Left ventricle myocardium inferior (tissue), 1 donor: ENCODE measurements at regions not wholly inside any gene's neighbourhood (a gene's known extent, or its start where the extent isn't known, plus 50 kb on each side); places are given as distances from the start of the nearest gene placed in this dataset.

Source experiments
- DNase-seq: peaks from one replicate; pipeline ENCODE4 v3.0.0-alpha.2; 2020
- H3K27ac ChIP-seq: fragments of 200-600 bp; replicated peaks from 2 replicates; pipeline ENCODE4 v1.8.0; 2021
- H3K27me3 ChIP-seq: fragments of 200-600 bp; 2 replicates; pipeline ENCODE4 v1.8.0; 2021; ENCODE audit warnings: low read depth
- H3K36me3 ChIP-seq: fragments of 200-600 bp; 2 replicates; pipeline ENCODE4 v1.8.0; 2021
- H3K4me1 ChIP-seq: fragments of 200-600 bp; 2 replicates; pipeline ENCODE4 v1.8.0; 2021
- H3K4me3 ChIP-seq: fragments of 200-600 bp; 2 replicates; pipeline ENCODE4 v1.8.0; 2021; ENCODE audit warnings: mild to moderate bottlenecking, moderate library complexity
- H3K9me3 ChIP-seq: fragments of 200-600 bp; replicated peaks from 2 replicates; pipeline ENCODE4 v1.8.0; 2021
- intact Hi-C: fragments of 100-400 bp; cut with micrococcal nuclease; formaldehyde crosslinking; loops from one replicate; pipeline ENCODE4 v1.11.0; 2022
- TF ChIP-seq, protein P1 (sequence below): fragments of 200-600 bp; IDR thresholded peaks from 2 replicates; pipeline ENCODE4 v1.8.0; 2021; ENCODE audit warnings: antibody characterized with exemption, mild to moderate bottlenecking, borderline replicate concordance
- donor health status: DM: no; HTN: yes; CAD: no; lungs with severe emphysema.

DNA sequence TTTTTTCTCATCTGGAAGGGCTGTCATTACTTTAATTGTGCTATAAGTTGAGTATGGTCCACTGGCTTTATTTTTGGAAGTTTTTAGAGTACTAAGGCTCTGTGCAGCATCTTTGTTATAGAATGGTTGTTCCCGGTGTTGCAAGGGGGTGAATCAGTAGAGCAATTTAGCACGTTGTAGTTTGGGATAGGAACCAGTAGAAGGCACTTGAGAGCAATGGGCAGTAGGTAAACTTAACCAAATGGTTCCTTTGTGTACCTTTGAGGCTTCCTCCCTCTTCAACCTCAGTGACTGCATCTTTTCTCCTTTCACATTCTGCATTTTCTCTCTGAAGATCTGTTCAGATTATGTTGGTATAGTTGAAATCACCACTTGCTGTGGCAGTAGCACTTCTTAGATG lies 238.2 kb upstream of the SYT4 start:
- DNase-seq, result no peak
- TF ChIP-seq, protein P1, sequence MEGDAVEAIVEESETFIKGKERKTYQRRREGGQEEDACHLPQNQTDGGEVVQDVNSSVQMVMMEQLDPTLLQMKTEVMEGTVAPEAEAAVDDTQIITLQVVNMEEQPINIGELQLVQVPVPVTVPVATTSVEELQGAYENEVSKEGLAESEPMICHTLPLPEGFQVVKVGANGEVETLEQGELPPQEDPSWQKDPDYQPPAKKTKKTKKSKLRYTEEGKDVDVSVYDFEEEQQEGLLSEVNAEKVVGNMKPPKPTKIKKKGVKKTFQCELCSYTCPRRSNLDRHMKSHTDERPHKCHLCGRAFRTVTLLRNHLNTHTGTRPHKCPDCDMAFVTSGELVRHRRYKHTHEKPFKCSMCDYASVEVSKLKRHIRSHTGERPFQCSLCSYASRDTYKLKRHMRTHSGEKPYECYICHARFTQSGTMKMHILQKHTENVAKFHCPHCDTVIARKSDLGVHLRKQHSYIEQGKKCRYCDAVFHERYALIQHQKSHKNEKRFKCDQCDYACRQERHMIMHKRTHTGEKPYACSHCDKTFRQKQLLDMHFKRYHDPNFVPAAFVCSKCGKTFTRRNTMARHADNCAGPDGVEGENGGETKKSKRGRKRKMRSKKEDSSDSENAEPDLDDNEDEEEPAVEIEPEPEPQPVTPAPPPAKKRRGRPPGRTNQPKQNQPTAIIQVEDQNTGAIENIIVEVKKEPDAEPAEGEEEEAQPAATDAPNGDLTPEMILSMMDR, result no peak
- H3K4me1 ChIP-seq, result no peaks in the 10 kb centered on the region
- peaks cover 30% of the 10 kb centered on the region for H3K9me3 ChIP-seq
- H3K36me3 ChIP-seq, result no peaks in the 10 kb centered on the region
- H3K27ac ChIP-seq, result no peak overlapping the region
- no peak overlapping the region for H3K4me3 ChIP-seq
- H3K27me3 ChIP-seq, result no peaks in the 10 kb centered on the region
- intact Hi-C loops, result no loop called here

- Histone ChIP-seq H3K27ac (no peak overlapping the region), H3K4me3 (no peak overlapping the region), H3K27me3 (no peaks in the 10 kb centered on the region), H3K36me3 (no peaks in the 10 kb centered on the region), H3K9me3 (no peaks in the 10 kb centered on the region), H3K4me1 (no peaks in the 10 kb centered on the region)
- no peak for DNase-seq
- intact Hi-C loops, result no loop called here
- TF ChIP-seq, protein P1, result no peak
These were observed 247.0 kb upstream of the SYT4 start for GRCh38 chr18:43524260-43524659.

DNA sequence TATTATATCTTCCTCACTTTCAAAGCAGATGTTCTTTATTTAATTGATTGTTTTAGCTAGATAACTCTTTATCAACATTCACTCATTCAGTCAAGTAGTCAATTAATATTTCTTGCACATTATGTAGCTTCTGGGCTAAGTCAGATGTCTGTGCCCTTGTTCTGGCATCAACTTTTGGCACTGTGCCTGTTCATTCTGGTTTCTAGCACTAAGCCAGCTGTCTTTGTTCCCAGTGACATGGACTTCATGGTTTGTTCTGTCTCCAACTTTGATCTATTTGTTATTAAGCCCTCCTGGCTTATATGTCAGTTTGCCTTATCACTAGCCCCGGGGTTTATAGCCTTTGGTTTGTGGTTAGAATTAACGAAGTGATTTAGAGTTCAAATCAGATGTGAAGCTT lies 247.9 kb upstream of the SYT4 start:
- H3K4me1 ChIP-seq, result no peaks in the 10 kb centered on the region
- intact Hi-C loops, result no loop called here
- no peak for DNase-seq

DNA sequence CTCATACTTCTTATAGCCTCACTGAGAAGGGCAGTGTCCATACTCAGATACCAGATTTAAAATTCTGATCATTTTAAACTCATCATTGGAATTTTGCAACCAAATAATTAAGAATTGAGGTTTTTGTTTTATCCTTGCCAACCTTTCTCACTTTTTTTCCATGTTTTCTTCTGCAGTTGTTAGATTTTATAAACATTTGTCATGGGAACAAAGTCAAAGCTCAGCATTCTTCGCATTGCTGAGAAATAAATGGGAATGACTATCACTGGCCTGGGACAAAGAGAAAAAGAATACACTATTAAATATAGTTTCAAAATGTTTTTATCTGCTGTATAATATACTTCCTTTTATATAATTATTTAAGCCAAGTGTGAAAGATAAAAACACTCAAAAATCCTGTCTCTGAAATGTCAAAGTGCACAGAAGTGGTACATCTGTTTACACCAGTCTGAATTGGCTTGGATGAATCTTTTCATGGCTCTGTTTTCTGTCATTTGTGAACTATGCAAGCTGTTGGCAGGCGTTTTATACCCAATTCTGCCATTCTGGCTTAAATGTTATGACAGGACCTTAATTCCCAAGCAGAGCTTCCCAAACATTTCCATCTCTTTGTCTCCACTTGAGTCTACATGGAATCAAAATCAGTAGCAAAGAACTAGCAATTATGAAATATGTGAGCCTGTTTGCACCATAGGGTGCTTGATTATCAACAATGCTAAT lies 249.3 kb upstream of the SYT4 start:
- Histone ChIP-seq H3K4me3 (no peak overlapping the region), H3K9me3 (no peaks in the 10 kb centered on the region), H3K27ac (no peak overlapping the region), H3K4me1 (no peaks in the 10 kb centered on the region), H3K36me3 (no peaks in the 10 kb centered on the region), H3K27me3 (no peaks in the 10 kb centered on the region)
- TF ChIP-seq, protein P1, result no peak
- intact Hi-C loops, result no loop called here
- no peak for DNase-seq

More for the DNA sequence above, 247.9 kb upstream of the SYT4 start:
- Histone ChIP-seq H3K36me3 (no peaks in the 10 kb centered on the region), H3K27me3 (no peaks in the 10 kb centered on the region), H3K9me3 (no peaks in the 10 kb centered on the region), H3K4me3 (no peak overlapping the region), H3K27ac (no peak overlapping the region)
- TF ChIP-seq, protein P1, result no peak

- intact Hi-C loops, result no loop called here
- Histone ChIP-seq H3K36me3 (no peaks in the 10 kb centered on the region), H3K4me1 (no peaks in the 10 kb centered on the region), H3K27me3 (no peaks in the 10 kb centered on the region), H3K9me3 (no peaks in the 10 kb centered on the region), H3K27ac (no peak overlapping the region), H3K4me3 (no peak overlapping the region)
- no peak for DNase-seq
- TF ChIP-seq, protein P1, result no peak
These were observed 254.1 kb upstream of the SYT4 start for GRCh38 chr18:43531438-43531837.
